Thyroid gland (tissue), 4 donors: ENCODE measurements at regions not wholly inside any gene's neighbourhood (a gene's known extent, or its start where the extent isn't known, plus 50 kb on each side); places are given as distances from the start of the nearest gene placed in this dataset.
"Not testable (repeated sequence)": the region's sequence is repeated elsewhere in the genome, so short reads cannot be mapped to it uniquely, and the experiment has no call there.

Experiments
- DNase-seq, 2 donors: peaks; one replicate each; pipeline ENCODE4 v3.0.0-alpha.2; 2019
- H3K27ac ChIP-seq, 3 donors: fragments of 200-600 bp; sonication (generic); 1 replicate in 2 of 3; 2 replicates in 1 of 3; pipeline ENCODE4 v1.5.1; 2016 to 2019; ENCODE audit warnings: mild to moderate bottlenecking in 1 of 3, moderate library complexity in 1 of 3
- H3K27me3 ChIP-seq: fragments of 200-600 bp; sonication (generic); one replicate; pipeline ENCODE4 v1.5.1; 2019
- H3K36me3 ChIP-seq, 2 donors: fragments of 200-600 bp; sonication (generic); one replicate each; pipeline ENCODE4 v1.5.1; 2016 to 2019
- H3K4me1 ChIP-seq, 2 donors: fragments of 200-600 bp; sonication (generic); one replicate each; pipeline ENCODE4 v1.5.1; 2017 to 2019
- H3K4me3 ChIP-seq, 3 donors: fragments of 200-600 bp; sonication (generic); replicated peaks in 1 of 3; 1 replicate in 2 of 3; 2 replicates in 1 of 3; pipeline ENCODE4 v1.5.1; 2016; ENCODE audit warnings: mild to moderate bottlenecking in 1 of 3
- H3K9me3 ChIP-seq: fragments of 200-600 bp; sonication (generic); one replicate; pipeline ENCODE4 v1.5.1; 2017
- POLR2A ChIP-seq, 2 donors: fragments of 450-650 bp; IDR thresholded peaks; one replicate each; pipeline ENCODE4 v1.6.1; 2017; ENCODE audit warnings: antibody characterized with exemption in 2 of 2, mild to moderate bottlenecking in 2 of 2, moderate library complexity in 1 of 2
- WGBS, 2 donors: methylation state at CpG; one replicate each; pipeline ENCODE4 v1.1.5; 2017; 5-methylcytosine and 5-hydroxymethylcytosine counted together
- intact Hi-C: fragments of 100-400 bp; cut with DNase I; formaldehyde crosslinking; loops from one replicate; pipeline ENCODE4 v1.15.1; 2023
- TF ChIP-seq, protein P1 (sequence below), 6 experiments: fragments of 200-600 bp in 3 of 6; fragments of 450-650 bp in 3 of 6; sonication (generic) in 3 of 6; IDR thresholded peaks; one replicate each; pipeline ENCODE4 v1.5.1; 2016 to 2019; ENCODE audit warnings: antibody characterized with exemption in 6 of 6, mild to moderate bottlenecking in 2 of 6, inconsistent platforms in 1 of 6, moderate library complexity in 1 of 6

DNA sequence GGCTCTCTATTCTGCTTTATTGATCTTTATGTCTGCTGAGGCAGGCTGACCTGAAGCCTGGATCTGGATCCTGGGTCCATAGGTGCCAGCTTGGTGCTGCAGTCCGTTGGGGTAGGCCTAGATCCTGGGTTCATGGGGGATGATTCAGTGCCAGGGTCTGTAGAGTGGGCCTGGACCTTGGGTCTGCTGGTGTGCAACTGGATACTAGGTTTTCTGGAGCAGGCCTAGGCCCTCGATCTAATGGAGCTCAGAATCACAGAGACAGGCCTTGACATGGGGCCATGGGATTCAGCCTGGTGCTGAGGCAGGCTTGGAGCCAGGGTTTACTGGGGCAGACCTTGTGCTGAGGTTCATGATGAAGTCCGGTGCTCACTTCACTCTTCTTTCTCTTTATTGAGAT, 358.6 kb downstream of the TEX13C start:
- H3K4me3 ChIP-seq, result no peak overlapping the region
- H3K36me3 ChIP-seq, result no peaks in the 10 kb centered on the region
- WGBS, 2 donors, result 72 to 75% methylated on average over 2 to 3 of the region's 3 CpGs
- no peak for DNase-seq
- H3K27me3 ChIP-seq, result no peaks in the 10 kb centered on the region
- H3K4me1 ChIP-seq, result no peaks in the 10 kb centered on the region
- H3K9me3 ChIP-seq, result no peaks in the 10 kb centered on the region
- H3K27ac ChIP-seq, result no peak overlapping the region
- no peak for TF ChIP-seq POLR2A (IDR thresholded peaks at IDR 0.05)
- TF ChIP-seq, protein P1, sequence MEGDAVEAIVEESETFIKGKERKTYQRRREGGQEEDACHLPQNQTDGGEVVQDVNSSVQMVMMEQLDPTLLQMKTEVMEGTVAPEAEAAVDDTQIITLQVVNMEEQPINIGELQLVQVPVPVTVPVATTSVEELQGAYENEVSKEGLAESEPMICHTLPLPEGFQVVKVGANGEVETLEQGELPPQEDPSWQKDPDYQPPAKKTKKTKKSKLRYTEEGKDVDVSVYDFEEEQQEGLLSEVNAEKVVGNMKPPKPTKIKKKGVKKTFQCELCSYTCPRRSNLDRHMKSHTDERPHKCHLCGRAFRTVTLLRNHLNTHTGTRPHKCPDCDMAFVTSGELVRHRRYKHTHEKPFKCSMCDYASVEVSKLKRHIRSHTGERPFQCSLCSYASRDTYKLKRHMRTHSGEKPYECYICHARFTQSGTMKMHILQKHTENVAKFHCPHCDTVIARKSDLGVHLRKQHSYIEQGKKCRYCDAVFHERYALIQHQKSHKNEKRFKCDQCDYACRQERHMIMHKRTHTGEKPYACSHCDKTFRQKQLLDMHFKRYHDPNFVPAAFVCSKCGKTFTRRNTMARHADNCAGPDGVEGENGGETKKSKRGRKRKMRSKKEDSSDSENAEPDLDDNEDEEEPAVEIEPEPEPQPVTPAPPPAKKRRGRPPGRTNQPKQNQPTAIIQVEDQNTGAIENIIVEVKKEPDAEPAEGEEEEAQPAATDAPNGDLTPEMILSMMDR (IDR thresholded peaks at IDR 0.05), result no peak
- intact Hi-C loops, result no loop called here

- H3K27ac ChIP-seq, result no peak overlapping the region
- H3K27me3 ChIP-seq, result no peaks in the 10 kb centered on the region
- TF ChIP-seq POLR2A (IDR thresholded peaks at IDR 0.05), result no peak
- TF ChIP-seq, protein P1 (IDR thresholded peaks at IDR 0.05), result no peak
- H3K4me3 ChIP-seq, result no peak overlapping the region
- no peaks in the 10 kb centered on the region for H3K36me3 ChIP-seq
- no peaks in the 10 kb centered on the region for H3K4me1 ChIP-seq
- no peaks in the 10 kb centered on the region for H3K9me3 ChIP-seq
- no peak for DNase-seq
- intact Hi-C loops, result no loop called here
Measured at GRCh38 chrX:125680366-125680765, 360.7 kb downstream of the TEX13C start.

DNA sequence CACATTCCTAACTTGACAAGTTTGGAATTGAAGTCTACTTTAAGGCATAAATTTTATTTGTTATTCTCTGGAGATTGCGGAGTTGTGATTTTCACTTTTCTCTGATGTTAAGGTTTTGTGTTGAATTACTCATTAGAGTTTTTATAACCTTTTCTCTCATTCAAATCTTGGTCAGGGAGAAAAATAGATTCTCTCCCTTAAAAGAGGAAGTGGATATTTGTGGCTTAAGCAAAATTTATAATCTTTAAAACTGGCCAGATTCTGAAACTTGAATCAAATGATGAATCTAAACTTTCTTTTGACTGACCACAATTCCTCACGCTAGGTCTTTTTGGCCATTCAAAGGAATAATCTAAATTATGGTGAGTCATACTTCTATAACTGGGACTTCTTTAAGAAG, 361.4 kb downstream of the TEX13C start:
- no peaks in the 10 kb centered on the region for H3K27me3 ChIP-seq
- TF ChIP-seq POLR2A (IDR thresholded peaks at IDR 0.05), result no peak
- TF ChIP-seq, protein P1 (IDR thresholded peaks at IDR 0.05), result no peak
- 75 to 90% methylated on average over 2 of the region's 2 CpGs for WGBS, 2 donors
- DNase-seq, result no peak
- H3K27ac ChIP-seq, result no peak overlapping the region
- H3K4me3 ChIP-seq, result no peak overlapping the region
- intact Hi-C loops, result no loop called here
- no peaks in the 10 kb centered on the region for H3K36me3 ChIP-seq
- H3K4me1 ChIP-seq, result no peaks in the 10 kb centered on the region
- no peaks in the 10 kb centered on the region for H3K9me3 ChIP-seq

GRCh38 chrX:125681507-125681906, 361.8 kb downstream of the TEX13C start:
- H3K36me3 ChIP-seq, result no peaks in the 10 kb centered on the region

GRCh38 chrX:125690522-125690921, 370.9 kb downstream of the TEX13C start:
- H3K4me1 ChIP-seq, intact Hi-C loops, H3K9me3 ChIP-seq, H3K27ac ChIP-seq, H3K27me3 ChIP-seq, DNase-seq, H3K4me3 ChIP-seq, H3K36me3 ChIP-seq: not testable (repeated sequence)
- no CpG with 5 or more reads among the region's 33 CpGs for WGBS, 2 donors

More at GRCh38 chrX:125681507-125681906, 361.8 kb downstream of the TEX13C start:
- Histone ChIP-seq H3K27ac (no peak overlapping the region), H3K27me3 (no peaks in the 10 kb centered on the region), H3K4me3 (no peak overlapping the region), H3K4me1 (no peaks in the 10 kb centered on the region), H3K9me3 (no peaks in the 10 kb centered on the region)
- no peak for DNase-seq
- TF ChIP-seq POLR2A (IDR thresholded peaks at IDR 0.05), result no peak
- TF ChIP-seq, protein P1 (IDR thresholded peaks at IDR 0.05), result no peak
- intact Hi-C loops, result no loop called here

- H3K36me3 ChIP-seq, result no peaks in the 10 kb centered on the region
- H3K27ac ChIP-seq, result no peak overlapping the region
- no peaks in the 10 kb centered on the region for H3K27me3 ChIP-seq
- H3K4me3 ChIP-seq, result no peak overlapping the region
- intact Hi-C loops, result no loop called here
- WGBS, 2 donors, result 75 to 97% methylated on average over 1 of the region's 1 CpG
- no peak for DNase-seq
- no peaks in the 10 kb centered on the region for H3K9me3 ChIP-seq
- no peak for TF ChIP-seq POLR2A (IDR thresholded peaks at IDR 0.05)
- TF ChIP-seq, protein P1 (IDR thresholded peaks at IDR 0.05), result no peak
- no peaks in the 10 kb centered on the region for H3K4me1 ChIP-seq
Measured at GRCh38 chrX:125694171-125694570, 374.5 kb downstream of the TEX13C start.
